ENCODE measurements at regions not wholly inside any gene's neighbourhood (a gene's known extent, or its start where the extent isn't known, plus 50 kb on each side); places are given as distances from the start of the nearest gene placed in this dataset.
"Not testable (repeated sequence)": the region's sequence is repeated elsewhere in the genome, so short reads cannot be mapped to it uniquely, and the experiment has no call there.

- H3K9me3 ChIP-seq (ENCODE audit: control insufficient read depth in 1 of 2, low read length in 2 of 2); H3K27me3 ChIP-seq (ENCODE audit: control insufficient read depth in 1 of 2, insufficient read depth in 2 of 2, low read length in 2 of 2); H3K4me1 ChIP-seq (ENCODE audit: control insufficient read depth in 1 of 2, insufficient read depth in 2 of 2, low read length in 2 of 2); H3K36me3 ChIP-seq (ENCODE audit: control insufficient read depth in 1 of 2, insufficient read depth in 2 of 2, low read length in 2 of 2); H3K9ac ChIP-seq (ENCODE audit: low read depth in 1 of 2, low read length in 2 of 2); H3K27ac ChIP-seq (ENCODE audit: low read depth, low read length); H3K4me3 ChIP-seq (ENCODE audit: low read depth in 1 of 2, low read length in 2 of 2): not testable (repeated sequence)
These were observed 56.1 kb downstream of the ZNF22 start for GRCh38 chr10:45056806-45057205.

GRCh38 chr10:45058580-45058979 is 57.9 kb downstream of the ZNF22 start:
- no peaks in the 10 kb centered on the region for H3K9me3 ChIP-seq (ENCODE audit: control insufficient read depth in 1 of 2, low read length in 2 of 2)
- H3K27ac ChIP-seq (ENCODE audit: low read depth, low read length): no peak overlapping the region

GRCh38 chr10:45058992-45059561 is 58.4 kb downstream of the ZNF22 start:
- Histone ChIP-seq H3K4me1 (ENCODE audit: control insufficient read depth in 1 of 2, insufficient read depth in 2 of 2, low read length in 2 of 2) (no peaks in the 10 kb centered on the region), H3K27ac (ENCODE audit: low read depth, low read length) (no peak overlapping the region), H3K9me3 (ENCODE audit: control insufficient read depth in 1 of 2, low read length in 2 of 2) (no peaks in the 10 kb centered on the region), H3K27me3 (ENCODE audit: control insufficient read depth in 1 of 2, insufficient read depth in 2 of 2, low read length in 2 of 2) (no peaks in the 10 kb centered on the region), H3K9ac (ENCODE audit: low read depth in 1 of 2, low read length in 2 of 2) (no peak overlapping the region), H3K36me3 (ENCODE audit: control insufficient read depth in 1 of 2, insufficient read depth in 2 of 2, low read length in 2 of 2) (no peaks in the 10 kb centered on the region), H3K4me3 (ENCODE audit: low read depth in 1 of 2, low read length in 2 of 2) (no peak overlapping the region)

More at GRCh38 chr10:45058580-45058979, 57.9 kb downstream of the ZNF22 start:
- H3K4me3 ChIP-seq (ENCODE audit: low read depth in 1 of 2, low read length in 2 of 2): no peak overlapping the region
- no peaks in the 10 kb centered on the region for H3K27me3 ChIP-seq (ENCODE audit: control insufficient read depth in 1 of 2, insufficient read depth in 2 of 2, low read length in 2 of 2)
- no peaks in the 10 kb centered on the region for H3K4me1 ChIP-seq (ENCODE audit: control insufficient read depth in 1 of 2, insufficient read depth in 2 of 2, low read length in 2 of 2)
- no peaks in the 10 kb centered on the region for H3K36me3 ChIP-seq (ENCODE audit: control insufficient read depth in 1 of 2, insufficient read depth in 2 of 2, low read length in 2 of 2)
- H3K9ac ChIP-seq (ENCODE audit: low read depth in 1 of 2, low read length in 2 of 2): no peak overlapping the region

- no peaks in the 10 kb centered on the region for H3K4me1 ChIP-seq (ENCODE audit: control insufficient read depth in 1 of 2, insufficient read depth in 2 of 2, low read length in 2 of 2)
- no peaks in the 10 kb centered on the region for H3K36me3 ChIP-seq (ENCODE audit: control insufficient read depth in 1 of 2, insufficient read depth in 2 of 2, low read length in 2 of 2)
- no peaks in the 10 kb centered on the region for H3K27me3 ChIP-seq (ENCODE audit: control insufficient read depth in 1 of 2, insufficient read depth in 2 of 2, low read length in 2 of 2)
- no peak overlapping the region for H3K27ac ChIP-seq (ENCODE audit: low read depth, low read length)
- H3K9me3 ChIP-seq (ENCODE audit: control insufficient read depth in 1 of 2, low read length in 2 of 2): no peaks in the 10 kb centered on the region
- H3K4me3 ChIP-seq (ENCODE audit: low read depth in 1 of 2, low read length in 2 of 2): no peak overlapping the region
- no peak overlapping the region for H3K9ac ChIP-seq (ENCODE audit: low read depth in 1 of 2, low read length in 2 of 2)
These were observed 58.9 kb downstream of the ZNF22 start for GRCh38 chr10:45059632-45060031.

- Histone ChIP-seq H3K4me3 (ENCODE audit: low read depth in 1 of 2, low read length in 2 of 2) (no peak overlapping the region), H3K4me1 (ENCODE audit: control insufficient read depth in 1 of 2, insufficient read depth in 2 of 2, low read length in 2 of 2) (no peaks in the 10 kb centered on the region), H3K27me3 (ENCODE audit: control insufficient read depth in 1 of 2, insufficient read depth in 2 of 2, low read length in 2 of 2) (no peaks in the 10 kb centered on the region), H3K9ac (ENCODE audit: low read depth in 1 of 2, low read length in 2 of 2) (no peak overlapping the region), H3K9me3 (ENCODE audit: control insufficient read depth in 1 of 2, low read length in 2 of 2) (no peaks in the 10 kb centered on the region), H3K36me3 (ENCODE audit: control insufficient read depth in 1 of 2, insufficient read depth in 2 of 2, low read length in 2 of 2) (no peaks in the 10 kb centered on the region), H3K27ac (ENCODE audit: low read depth, low read length) (no peak overlapping the region)
These were observed 61.3 kb downstream of the ZNF22 start for GRCh38 chr10:45061982-45062381.

GRCh38 chr10:45063591-45064231 is 63.0 kb downstream of the ZNF22 start:
- H3K36me3 ChIP-seq (ENCODE audit: control insufficient read depth in 1 of 2, insufficient read depth in 2 of 2, low read length in 2 of 2): no peaks in the 10 kb centered on the region
- no peak overlapping the region for H3K27ac ChIP-seq (ENCODE audit: low read depth, low read length)
- no peaks in the 10 kb centered on the region for H3K9me3 ChIP-seq (ENCODE audit: control insufficient read depth in 1 of 2, low read length in 2 of 2)
- H3K4me3 ChIP-seq (ENCODE audit: low read depth in 1 of 2, low read length in 2 of 2): no peak overlapping the region
- no peak overlapping the region for H3K9ac ChIP-seq (ENCODE audit: low read depth in 1 of 2, low read length in 2 of 2)
- H3K4me1 ChIP-seq (ENCODE audit: control insufficient read depth in 1 of 2, insufficient read depth in 2 of 2, low read length in 2 of 2): no peaks in the 10 kb centered on the region
- H3K27me3 ChIP-seq (ENCODE audit: control insufficient read depth in 1 of 2, insufficient read depth in 2 of 2, low read length in 2 of 2): no peaks in the 10 kb centered on the region

- Histone ChIP-seq H3K27ac (ENCODE audit: low read depth, low read length) (no peak overlapping the region), H3K4me1 (ENCODE audit: control insufficient read depth in 1 of 2, insufficient read depth in 2 of 2, low read length in 2 of 2) (no peaks in the 10 kb centered on the region), H3K4me3 (ENCODE audit: low read depth in 1 of 2, low read length in 2 of 2) (no peak overlapping the region), H3K9me3 (ENCODE audit: control insufficient read depth in 1 of 2, low read length in 2 of 2) (no peaks in the 10 kb centered on the region), H3K36me3 (ENCODE audit: control insufficient read depth in 1 of 2, insufficient read depth in 2 of 2, low read length in 2 of 2) (no peaks in the 10 kb centered on the region), H3K27me3 (ENCODE audit: control insufficient read depth in 1 of 2, insufficient read depth in 2 of 2, low read length in 2 of 2) (no peaks in the 10 kb centered on the region), H3K9ac (ENCODE audit: low read depth in 1 of 2, low read length in 2 of 2) (no peak overlapping the region)
These were observed 64.3 kb downstream of the ZNF22 start for GRCh38 chr10:45064998-45065397.

- H3K36me3 ChIP-seq (ENCODE audit: control insufficient read depth in 1 of 2, insufficient read depth in 2 of 2, low read length in 2 of 2): no peaks in the 10 kb centered on the region
- H3K27me3 ChIP-seq (ENCODE audit: control insufficient read depth in 1 of 2, insufficient read depth in 2 of 2, low read length in 2 of 2): no peaks in the 10 kb centered on the region
- H3K9ac ChIP-seq (ENCODE audit: low read depth in 1 of 2, low read length in 2 of 2): no peak overlapping the region
- no peak overlapping the region for H3K4me3 ChIP-seq (ENCODE audit: low read depth in 1 of 2, low read length in 2 of 2)
- no peak overlapping the region for H3K27ac ChIP-seq (ENCODE audit: low read depth, low read length)
- H3K4me1 ChIP-seq (ENCODE audit: control insufficient read depth in 1 of 2, insufficient read depth in 2 of 2, low read length in 2 of 2): no peaks in the 10 kb centered on the region
- H3K9me3 ChIP-seq (ENCODE audit: control insufficient read depth in 1 of 2, low read length in 2 of 2): no peaks in the 10 kb centered on the region
These were observed 70.5 kb downstream of the ZNF22 start for GRCh38 chr10:45071043-45071813.

- H3K27ac ChIP-seq (ENCODE audit: low read depth, low read length): no peak overlapping the region
- no peaks in the 10 kb centered on the region for H3K4me1 ChIP-seq (ENCODE audit: control insufficient read depth in 1 of 2, insufficient read depth in 2 of 2, low read length in 2 of 2)
- no peaks in the 10 kb centered on the region for H3K36me3 ChIP-seq (ENCODE audit: control insufficient read depth in 1 of 2, insufficient read depth in 2 of 2, low read length in 2 of 2)
- no peaks in the 10 kb centered on the region for H3K9me3 ChIP-seq (ENCODE audit: control insufficient read depth in 1 of 2, low read length in 2 of 2)
- H3K4me3 ChIP-seq (ENCODE audit: low read depth in 1 of 2, low read length in 2 of 2): no peak overlapping the region
- no peak overlapping the region for H3K9ac ChIP-seq (ENCODE audit: low read depth in 1 of 2, low read length in 2 of 2)
- H3K27me3 ChIP-seq (ENCODE audit: control insufficient read depth in 1 of 2, insufficient read depth in 2 of 2, low read length in 2 of 2): no peaks in the 10 kb centered on the region
These were observed 74.5 kb downstream of the ZNF22 start for GRCh38 chr10:45075216-45075615.

- no peaks in the 10 kb centered on the region for H3K9me3 ChIP-seq (ENCODE audit: control insufficient read depth in 1 of 2, low read length in 2 of 2)
- no peak overlapping the region for H3K4me3 ChIP-seq (ENCODE audit: low read depth in 1 of 2, low read length in 2 of 2)
- H3K36me3 ChIP-seq (ENCODE audit: control insufficient read depth in 1 of 2, insufficient read depth in 2 of 2, low read length in 2 of 2): no peaks in the 10 kb centered on the region
- H3K4me1 ChIP-seq (ENCODE audit: control insufficient read depth in 1 of 2, insufficient read depth in 2 of 2, low read length in 2 of 2): no peaks in the 10 kb centered on the region
- no peaks in the 10 kb centered on the region for H3K27me3 ChIP-seq (ENCODE audit: control insufficient read depth in 1 of 2, insufficient read depth in 2 of 2, low read length in 2 of 2)
- H3K27ac ChIP-seq (ENCODE audit: low read depth, low read length): no peak overlapping the region
- H3K9ac ChIP-seq (ENCODE audit: low read depth in 1 of 2, low read length in 2 of 2): no peak overlapping the region
These were observed 75.2 kb downstream of the ZNF22 start for GRCh38 chr10:45075826-45076380.

All from duodenal mucosa (tissue), 2 donors.